Endodermal cell (in vitro differentiated cells): ENCODE measurements at regions not wholly inside any gene's neighbourhood (a gene's known extent, or its start where the extent isn't known, plus 50 kb on each side); places are given as distances from the start of the nearest gene placed in this dataset.

Source experiments
- DNase-seq: peaks from one replicate; pipeline ENCODE4 v3.0.0-alpha.2; 2017
- H3K27ac ChIP-seq: 2 replicates; pipeline ENCODE4 v1.5.1; 2013; ENCODE audit warnings: mild to moderate bottlenecking, low read depth, low read length, moderate library complexity
- H3K27me3 ChIP-seq: 2 replicates; pipeline ENCODE4 v1.6.1; 2013; ENCODE audit warnings: mild to moderate bottlenecking, low read length, moderate library complexity; ENCODE audit not compliant: insufficient read depth, control insufficient read depth, poor library complexity, severe bottlenecking
- H3K36me3 ChIP-seq: 2 replicates; pipeline ENCODE4 v1.7.0; 2013; ENCODE audit warnings: mild to moderate bottlenecking, low read length, moderate library complexity; ENCODE audit not compliant: control insufficient read depth, insufficient read depth
- H3K4me1 ChIP-seq: one replicate; pipeline ENCODE4 v1.7.0; 2013; ENCODE audit warnings: low read length; ENCODE audit not compliant: control insufficient read depth, insufficient read depth
- H3K4me3 ChIP-seq: 2 replicates; pipeline ENCODE4 v1.5.1; 2013; ENCODE audit warnings: mild to moderate bottlenecking, low read length, moderate library complexity
- H3K9ac ChIP-seq: 2 replicates; pipeline ENCODE4 v1.6.1; 2013; ENCODE audit warnings: mild to moderate bottlenecking, low read length, moderate library complexity; ENCODE audit not compliant: poor library complexity, severe bottlenecking; ENCODE audit errors: extremely low read depth
- H3K9me3 ChIP-seq: 2 replicates; pipeline ENCODE4 v1.6.1; 2013; ENCODE audit warnings: mild to moderate bottlenecking, low read length, moderate library complexity; ENCODE audit not compliant: control insufficient read depth
- H3K27ac Mint-ChIP-seq: 2 replicates; pipeline ENCODE4 v1.8.0; 2020; ENCODE audit warnings: mixed read lengths
- H3K27me3 Mint-ChIP-seq: 2 replicates; pipeline ENCODE4 v1.8.0; 2021; ENCODE audit warnings: mild to moderate bottlenecking, mixed read lengths; ENCODE audit not compliant: insufficient read depth
- H3K36me3 Mint-ChIP-seq: 2 replicates; pipeline ENCODE4 v1.8.0; 2020; ENCODE audit warnings: low read depth, mixed read lengths
- H3K4me1 Mint-ChIP-seq: 2 replicates; pipeline ENCODE4 v1.8.0; 2020; ENCODE audit warnings: mixed read lengths
- H3K4me3 Mint-ChIP-seq: 2 replicates; pipeline ENCODE4 v1.8.0; 2020; ENCODE audit warnings: mild to moderate bottlenecking, moderate library complexity, mixed read lengths
- H3K9me3 Mint-ChIP-seq: 2 replicates; pipeline ENCODE4 v1.8.0; 2020; ENCODE audit warnings: mild to moderate bottlenecking, mixed read lengths
- WGBS, 2 experiments: methylation state at CpG; one replicate each; pipeline versions ENCODE4 v1.1.5 to v1.1.7; 2013; ENCODE audit warnings: missing lambda C conversion rate in 2 of 2, mixed read lengths in 1 of 2; ENCODE audit not compliant: insufficient coverage in 1 of 2, insufficient read length in 1 of 2; 5-methylcytosine and 5-hydroxymethylcytosine counted together
- TF ChIP-seq, protein P1 (sequence below): fragments of 200-600 bp; sonication (generic); conservative IDR thresholded peaks from 2 replicates; pipeline ENCODE4 v1.5.0; 2021; ENCODE audit warnings: antibody characterized with exemption, mild to moderate bottlenecking

DNA sequence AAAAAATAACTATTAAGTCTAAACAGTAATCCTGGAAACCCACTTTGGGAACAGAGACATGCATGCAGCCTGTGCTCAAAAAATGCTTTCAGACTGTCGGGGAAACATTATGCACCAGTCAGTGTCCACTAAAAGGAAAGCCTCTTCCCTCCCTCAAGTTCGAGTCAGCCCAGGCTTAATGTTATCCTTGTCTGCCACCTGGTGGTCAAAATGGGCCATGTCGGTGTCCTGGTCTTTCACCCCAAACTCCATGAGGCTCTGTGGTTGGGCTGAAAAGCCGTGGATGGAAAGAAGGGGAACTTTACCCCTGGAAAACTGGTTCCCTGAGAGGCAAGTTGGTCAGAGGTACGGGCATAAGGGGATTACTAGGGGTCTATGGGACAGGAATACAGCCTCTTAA lies 88.4 kb upstream of the ZNF492 start:
- Histone ChIP-seq H3K27ac (no peak overlapping the region), H3K27me3 (no peaks in the 10 kb centered on the region), H3K4me3 (no peak overlapping the region), H3K4me1 (no peaks in the 10 kb centered on the region), H3K9ac (no peak overlapping the region), H3K9me3 (peaks cover 82% of the 10 kb centered on the region), H3K36me3 (no peaks in the 10 kb centered on the region)
- DNase-seq: peak; percentile 80
- no peaks in the 10 kb centered on the region for H3K4me1 Mint-ChIP-seq
- no peak overlapping the region for H3K27ac Mint-ChIP-seq
- H3K4me3 Mint-ChIP-seq: no peak overlapping the region
- no peaks in the 10 kb centered on the region for H3K27me3 Mint-ChIP-seq
- H3K36me3 Mint-ChIP-seq: peaks cover 6% of the 10 kb centered on the region
- TF ChIP-seq, protein P1, sequence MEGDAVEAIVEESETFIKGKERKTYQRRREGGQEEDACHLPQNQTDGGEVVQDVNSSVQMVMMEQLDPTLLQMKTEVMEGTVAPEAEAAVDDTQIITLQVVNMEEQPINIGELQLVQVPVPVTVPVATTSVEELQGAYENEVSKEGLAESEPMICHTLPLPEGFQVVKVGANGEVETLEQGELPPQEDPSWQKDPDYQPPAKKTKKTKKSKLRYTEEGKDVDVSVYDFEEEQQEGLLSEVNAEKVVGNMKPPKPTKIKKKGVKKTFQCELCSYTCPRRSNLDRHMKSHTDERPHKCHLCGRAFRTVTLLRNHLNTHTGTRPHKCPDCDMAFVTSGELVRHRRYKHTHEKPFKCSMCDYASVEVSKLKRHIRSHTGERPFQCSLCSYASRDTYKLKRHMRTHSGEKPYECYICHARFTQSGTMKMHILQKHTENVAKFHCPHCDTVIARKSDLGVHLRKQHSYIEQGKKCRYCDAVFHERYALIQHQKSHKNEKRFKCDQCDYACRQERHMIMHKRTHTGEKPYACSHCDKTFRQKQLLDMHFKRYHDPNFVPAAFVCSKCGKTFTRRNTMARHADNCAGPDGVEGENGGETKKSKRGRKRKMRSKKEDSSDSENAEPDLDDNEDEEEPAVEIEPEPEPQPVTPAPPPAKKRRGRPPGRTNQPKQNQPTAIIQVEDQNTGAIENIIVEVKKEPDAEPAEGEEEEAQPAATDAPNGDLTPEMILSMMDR: peak; percentile 65
- H3K9me3 Mint-ChIP-seq: peaks cover 91% of the 10 kb centered on the region
- WGBS, 2 experiments: 64 to 69% methylated on average over 3 to 5 of the region's 5 CpGs

DNA sequence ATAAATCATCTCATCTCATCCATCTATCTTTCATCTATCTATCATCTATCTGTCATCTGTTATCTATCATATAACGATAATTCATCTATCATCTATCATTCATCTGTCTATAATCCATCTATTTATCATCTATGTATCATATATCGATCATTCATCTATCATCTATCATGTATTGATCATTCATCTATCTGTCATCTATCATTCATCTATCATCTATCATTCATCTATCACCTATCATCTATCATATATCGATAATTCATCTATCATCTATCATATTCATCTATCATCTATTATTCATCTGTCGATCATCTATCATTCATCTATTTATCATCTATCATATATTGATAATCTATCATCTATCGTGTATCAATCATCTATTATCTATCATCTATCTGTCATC lies 100.4 kb upstream of the ZNF492 start:
- Histone ChIP-seq H3K27ac (no peak overlapping the region), H3K9ac (no peak overlapping the region), H3K27me3 (no peaks in the 10 kb centered on the region), H3K9me3 (peaks cover 72% of the 10 kb centered on the region), H3K36me3 (no peaks in the 10 kb centered on the region), H3K4me1 (no peaks in the 10 kb centered on the region), H3K4me3 (peak overlapping the region; percentile 53)
- Mint-ChIP-seq H3K4me1 (no peaks in the 10 kb centered on the region), H3K27ac (no peak overlapping the region), H3K9me3 (peaks cover 75% of the 10 kb centered on the region), H3K36me3 (no peaks in the 10 kb centered on the region), H3K4me3 (no peak overlapping the region), H3K27me3 (no peaks in the 10 kb centered on the region)
- TF ChIP-seq, protein P1: no peak
- WGBS, 2 experiments: 83 to 84% methylated on average over 5 of the region's 5 CpGs
- no peak for DNase-seq

DNA sequence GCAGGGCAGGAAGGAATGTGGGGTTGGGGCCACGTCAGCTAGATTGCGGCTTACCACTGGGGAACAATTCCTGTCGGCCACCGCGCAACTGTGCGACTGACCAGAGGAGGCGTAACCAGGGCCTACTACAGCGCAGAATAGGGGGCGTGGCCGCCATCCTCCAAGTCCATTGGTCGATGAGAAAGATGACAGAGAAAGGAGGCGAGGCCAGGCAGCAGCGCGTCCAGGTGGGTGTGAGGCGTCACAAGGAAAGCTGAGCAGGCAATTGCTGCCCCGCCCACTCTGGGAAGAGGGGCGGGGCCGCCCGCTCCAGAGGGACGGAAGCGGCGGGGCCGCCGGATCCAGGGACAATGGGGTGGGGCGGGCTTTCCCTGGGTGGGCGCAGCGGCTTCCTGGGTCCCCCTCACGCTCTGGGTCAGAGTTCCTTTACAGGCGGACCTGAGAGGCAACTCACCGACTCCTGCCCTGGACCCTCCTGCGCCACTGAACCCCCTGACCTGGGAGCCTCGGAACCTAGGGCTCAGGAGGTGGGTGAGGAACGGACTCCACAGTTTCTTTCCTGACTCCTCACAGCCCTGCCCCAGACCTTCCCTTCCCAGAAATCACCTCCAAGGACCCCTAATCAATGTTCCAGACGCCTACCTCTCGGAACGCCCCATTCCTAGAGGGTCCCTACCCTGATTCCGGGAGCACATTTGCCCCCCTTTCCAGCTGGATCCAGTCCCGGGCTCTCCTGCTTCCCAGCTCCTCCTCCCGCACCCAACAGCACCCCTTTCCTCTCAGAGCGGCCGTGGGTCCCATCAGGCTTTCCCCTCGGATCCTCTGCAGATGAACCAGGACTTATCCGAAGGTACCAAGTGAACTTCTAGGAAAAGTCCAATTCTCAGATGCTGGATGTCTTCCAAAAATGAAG lies 101.5 kb upstream of the ZNF492 start:
- no peak overlapping the region for H3K9ac ChIP-seq
- DNase-seq: no peak
- WGBS, 2 experiments: 86 to 89% methylated on average over 21 to 43 of the region's 43 CpGs
- no peak overlapping the region for H3K4me3 ChIP-seq
- Mint-ChIP-seq H3K27ac (no peak overlapping the region), H3K27me3 (no peaks in the 10 kb centered on the region), H3K36me3 (no peaks in the 10 kb centered on the region), H3K4me3 (no peak overlapping the region), H3K4me1 (no peaks in the 10 kb centered on the region), H3K9me3 (peaks cover 79% of the 10 kb centered on the region)
- H3K27ac ChIP-seq: no peak overlapping the region
- no peaks in the 10 kb centered on the region for H3K36me3 ChIP-seq
- H3K4me1 ChIP-seq: no peaks in the 10 kb centered on the region
- TF ChIP-seq, protein P1: no peak
- peaks cover 71% of the 10 kb centered on the region for H3K9me3 ChIP-seq
- H3K27me3 ChIP-seq: no peaks in the 10 kb centered on the region
